GM23338 (cell line): ENCODE measurements at regions not wholly inside any gene's neighbourhood (a gene's known extent, or its start where the extent isn't known, plus 50 kb on each side); places are given as distances from the start of the nearest gene placed in this dataset.

Experiments
- ATAC-seq: fragments of 200-7000 bp; cut with Tn5 transposase; 3 replicates; pipeline ENCODE4 v1.9.1; 2020
- DNase-seq: peaks from one replicate; pipeline ENCODE4 v3.0.0-alpha.2; 2015; ENCODE audit warnings: low spot score
- H2AFZ ChIP-seq: fragments of 200-600 bp; sonication (generic); 2 replicates; pipeline ENCODE4 v1.8.0; 2016; ENCODE audit warnings: antibody characterized with exemption, mild to moderate bottlenecking, moderate library complexity
- H3F3A ChIP-seq: fragments of 200-600 bp; sonication (generic); replicated peaks from 2 replicates; pipeline ENCODE4 v1.8.0; 2017; ENCODE audit warnings: antibody characterized with exemption, mixed run types, low read depth
- H3K27ac ChIP-seq: fragments of 200-600 bp; sonication (generic); 2 replicates; pipeline ENCODE4 v1.6.1; 2016; ENCODE audit warnings: low read depth
- H3K27me3 ChIP-seq: fragments of 200-600 bp; sonication (generic); 2 replicates; pipeline ENCODE4 v1.8.0; 2016; ENCODE audit warnings: mild to moderate bottlenecking, mixed run types, moderate library complexity; ENCODE audit not compliant: insufficient read depth
- H3K36me3 ChIP-seq: fragments of 200-600 bp; sonication (generic); 2 replicates; pipeline ENCODE4 v1.8.0; 2016; ENCODE audit warnings: mild to moderate bottlenecking; ENCODE audit not compliant: insufficient read depth
- H3K4me1 ChIP-seq: fragments of 200-600 bp; sonication (generic); 2 replicates; pipeline ENCODE4 v1.8.0; 2016; ENCODE audit warnings: mild to moderate bottlenecking, moderate library complexity; ENCODE audit not compliant: insufficient read depth
- H3K4me2 ChIP-seq: fragments of 200-600 bp; sonication (generic); 2 replicates; pipeline ENCODE4 v1.7.1; 2017; ENCODE audit warnings: mixed run types
- H3K4me3 ChIP-seq: fragments of 200-600 bp; sonication (generic); 2 replicates; pipeline ENCODE4 v1.6.1; 2016; ENCODE audit warnings: mixed run types
- H3K79me2 ChIP-seq: fragments of 200-600 bp; sonication (generic); replicated peaks from 2 replicates; pipeline ENCODE4 v1.8.0; 2017; ENCODE audit warnings: mild to moderate bottlenecking; ENCODE audit not compliant: insufficient read depth
- H3K9me2 ChIP-seq: fragments of 200-600 bp; sonication (generic); 2 replicates; pipeline ENCODE4 v1.8.0; 2017; ENCODE audit not compliant: insufficient read depth
- H4K20me1 ChIP-seq: fragments of 200-600 bp; sonication (generic); replicated peaks from 2 replicates; pipeline ENCODE4 v1.8.0; 2017; ENCODE audit warnings: mild to moderate bottlenecking; ENCODE audit not compliant: insufficient read depth
- H3K27ac Mint-ChIP-seq: 2 replicates; pipeline ENCODE4 v1.8.0; 2020; ENCODE audit warnings: inconsistent platforms, mild to moderate bottlenecking, moderate library complexity, mixed read lengths
- H3K27me3 Mint-ChIP-seq: 3 replicates; pipeline ENCODE4 v1.8.0; 2022; ENCODE audit warnings: low read depth, mild to moderate bottlenecking, moderate library complexity, mixed read lengths, inconsistent platforms; ENCODE audit not compliant: insufficient read depth, poor library complexity
- H3K36me3 Mint-ChIP-seq: 3 replicates; pipeline ENCODE4 v1.8.0; 2021; ENCODE audit warnings: low read depth, mild to moderate bottlenecking, inconsistent platforms, moderate library complexity, mixed read lengths
- H3K4me1 Mint-ChIP-seq: 3 replicates; pipeline ENCODE4 v1.8.0; 2020; ENCODE audit warnings: mild to moderate bottlenecking, inconsistent platforms, mixed read lengths
- H3K4me3 Mint-ChIP-seq: 3 replicates; pipeline ENCODE4 v1.8.0; 2021; ENCODE audit warnings: moderate library complexity, mild to moderate bottlenecking, inconsistent platforms, mixed read lengths
- H3K9me3 Mint-ChIP-seq: 3 replicates; pipeline ENCODE4 v1.8.0; 2020; ENCODE audit warnings: moderate library complexity, mild to moderate bottlenecking, inconsistent platforms, mixed read lengths
- CREB1 ChIP-seq: fragments of 250-450 bp; sonication (Bioruptor Pico); IDR thresholded peaks from 2 replicates; pipeline ENCODE4 v1.5.0; 2020; ENCODE audit warnings: low read depth, mild to moderate bottlenecking, moderate library complexity
- EZH2 ChIP-seq: fragments of 200-600 bp; sonication (generic); IDR thresholded peaks from one replicate; pipeline ENCODE4 v1.8.0; 2017; ENCODE audit warnings: antibody characterized with exemption, mild to moderate bottlenecking, low read depth; ENCODE audit not compliant: unreplicated experiment
- EZH2phosphoT487 ChIP-seq: fragments of 200-600 bp; sonication (generic); IDR thresholded peaks from one replicate; pipeline ENCODE4 v1.8.1; 2018; ENCODE audit warnings: antibody characterized with exemption; ENCODE audit not compliant: unreplicated experiment
- JUNB ChIP-seq: IDR thresholded peaks from one replicate; pipeline ENCODE4 v1.6.1; 2016; ENCODE audit warnings: antibody characterized with exemption; ENCODE audit not compliant: unreplicated experiment
- NANOG ChIP-seq: IDR thresholded peaks from 2 replicates; pipeline ENCODE4 v1.6.1; 2016; ENCODE audit warnings: antibody characterized with exemption, borderline replicate concordance
- POLR2AphosphoS5 ChIP-seq: IDR thresholded peaks from 2 replicates; pipeline ENCODE4 v1.6.1; 2016; ENCODE audit warnings: antibody characterized with exemption, low read depth
- STAT1 ChIP-seq: IDR thresholded peaks from one replicate; pipeline ENCODE4 v1.6.1; 2016; ENCODE audit warnings: antibody characterized with exemption; ENCODE audit not compliant: unreplicated experiment
- ZNF114 ChIP-seq: fragments of 250-450 bp; sonication (Bioruptor Pico); IDR thresholded peaks from 2 replicates; pipeline ENCODE4 v1.5.0; 2020; ENCODE audit warnings: mild to moderate bottlenecking, moderate library complexity
- ZNF331 ChIP-seq: fragments of 250-450 bp; sonication (Bioruptor Pico); IDR thresholded peaks from 2 replicates; pipeline ENCODE4 v1.5.0; 2020; ENCODE audit warnings: low read depth, mild to moderate bottlenecking, moderate library complexity
- TF ChIP-seq, protein P1 (sequence below): IDR thresholded peaks from 2 replicates; pipeline ENCODE4 v1.6.1; 2016; ENCODE audit warnings: antibody characterized with exemption
- TF ChIP-seq, protein P2 (sequence below), 2 experiments: fragments of 200-600 bp in 1 of 2; sonication (generic) in 1 of 2; conservative IDR thresholded peaks; 2 replicates each; pipeline versions ENCODE4 v1.5.1 to v1.6.1; 2016 to 2017; ENCODE audit warnings: antibody characterized with exemption in 2 of 2, low read depth in 2 of 2, mild to moderate bottlenecking in 2 of 2, moderate library complexity in 1 of 2
- TF ChIP-seq, protein P3 (sequence below): fragments of 250-450 bp; sonication (Bioruptor Pico); IDR thresholded peaks from 2 replicates; pipeline ENCODE4 v1.5.0; 2020; ENCODE audit warnings: mild to moderate bottlenecking, moderate library complexity

DNA sequence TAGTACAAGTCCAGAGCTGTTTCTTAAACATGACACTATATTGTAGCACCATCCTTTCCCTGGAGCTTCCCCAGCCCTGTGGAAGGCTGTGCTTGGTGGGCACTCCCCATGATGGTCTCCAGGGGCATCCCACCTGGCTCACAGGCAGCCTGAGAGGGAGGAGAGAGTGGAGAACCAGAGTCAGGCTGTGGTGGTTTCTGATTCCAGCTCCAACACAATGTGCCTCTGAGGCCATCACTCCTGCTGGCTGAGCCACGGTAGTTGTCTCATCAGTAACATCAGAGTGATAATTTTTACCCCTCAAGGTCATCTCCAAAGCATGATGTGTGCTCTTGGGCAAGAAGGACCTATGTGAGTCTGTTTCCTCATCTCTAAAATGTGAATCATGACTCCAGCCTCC, 398.0 kb downstream of the CDK5RAP2 start (continued):
- TF ChIP-seq, protein P1, sequence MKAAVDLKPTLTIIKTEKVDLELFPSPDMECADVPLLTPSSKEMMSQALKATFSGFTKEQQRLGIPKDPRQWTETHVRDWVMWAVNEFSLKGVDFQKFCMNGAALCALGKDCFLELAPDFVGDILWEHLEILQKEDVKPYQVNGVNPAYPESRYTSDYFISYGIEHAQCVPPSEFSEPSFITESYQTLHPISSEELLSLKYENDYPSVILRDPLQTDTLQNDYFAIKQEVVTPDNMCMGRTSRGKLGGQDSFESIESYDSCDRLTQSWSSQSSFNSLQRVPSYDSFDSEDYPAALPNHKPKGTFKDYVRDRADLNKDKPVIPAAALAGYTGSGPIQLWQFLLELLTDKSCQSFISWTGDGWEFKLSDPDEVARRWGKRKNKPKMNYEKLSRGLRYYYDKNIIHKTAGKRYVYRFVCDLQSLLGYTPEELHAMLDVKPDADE, result no peak
- TF ChIP-seq EZH2phosphoT487 (no peak), STAT1 (no peak), CREB1 (CRISPR knock-in tag) (no peak), POLR2AphosphoS5 (no peak), ZNF331 (CRISPR knock-in tag) (no peak)
- TF ChIP-seq, protein P2, sequence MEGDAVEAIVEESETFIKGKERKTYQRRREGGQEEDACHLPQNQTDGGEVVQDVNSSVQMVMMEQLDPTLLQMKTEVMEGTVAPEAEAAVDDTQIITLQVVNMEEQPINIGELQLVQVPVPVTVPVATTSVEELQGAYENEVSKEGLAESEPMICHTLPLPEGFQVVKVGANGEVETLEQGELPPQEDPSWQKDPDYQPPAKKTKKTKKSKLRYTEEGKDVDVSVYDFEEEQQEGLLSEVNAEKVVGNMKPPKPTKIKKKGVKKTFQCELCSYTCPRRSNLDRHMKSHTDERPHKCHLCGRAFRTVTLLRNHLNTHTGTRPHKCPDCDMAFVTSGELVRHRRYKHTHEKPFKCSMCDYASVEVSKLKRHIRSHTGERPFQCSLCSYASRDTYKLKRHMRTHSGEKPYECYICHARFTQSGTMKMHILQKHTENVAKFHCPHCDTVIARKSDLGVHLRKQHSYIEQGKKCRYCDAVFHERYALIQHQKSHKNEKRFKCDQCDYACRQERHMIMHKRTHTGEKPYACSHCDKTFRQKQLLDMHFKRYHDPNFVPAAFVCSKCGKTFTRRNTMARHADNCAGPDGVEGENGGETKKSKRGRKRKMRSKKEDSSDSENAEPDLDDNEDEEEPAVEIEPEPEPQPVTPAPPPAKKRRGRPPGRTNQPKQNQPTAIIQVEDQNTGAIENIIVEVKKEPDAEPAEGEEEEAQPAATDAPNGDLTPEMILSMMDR (conservative IDR thresholded peaks at IDR 0.05; ENCODE audit: low read depth in 2 of 2), result no peak

DNA sequence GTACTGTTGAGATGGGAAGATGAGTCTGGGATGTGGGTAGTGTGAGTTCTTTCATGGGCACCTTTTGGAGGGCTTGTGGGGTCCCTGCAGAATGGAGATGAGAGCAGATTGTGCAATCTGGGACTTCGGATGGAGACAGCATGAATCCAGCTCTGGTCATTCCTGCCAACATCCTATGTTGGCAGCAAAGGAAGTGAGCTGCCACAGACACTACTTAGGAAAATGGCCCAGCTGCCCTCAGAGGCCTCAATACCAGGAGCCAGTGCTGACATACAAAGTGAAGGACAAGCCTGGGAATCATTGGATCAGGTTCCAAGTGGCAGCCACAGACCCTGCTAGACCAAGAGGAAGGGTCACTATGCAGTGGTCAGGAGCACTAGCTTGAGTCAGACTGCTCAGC, 402.8 kb downstream of the CDK5RAP2 start:
- no peaks in the 10 kb centered on the region for H3K79me2 ChIP-seq
- H3K4me1 Mint-ChIP-seq, result no peaks in the 10 kb centered on the region
- H3K27ac Mint-ChIP-seq, result no peak overlapping the region
- TF ChIP-seq, protein P2 (conservative IDR thresholded peaks at IDR 0.05; ENCODE audit: low read depth in 2 of 2), result no peak
- no peak for TF ChIP-seq JUNB
- no peak for TF ChIP-seq POLR2AphosphoS5
- TF ChIP-seq, protein P3, sequence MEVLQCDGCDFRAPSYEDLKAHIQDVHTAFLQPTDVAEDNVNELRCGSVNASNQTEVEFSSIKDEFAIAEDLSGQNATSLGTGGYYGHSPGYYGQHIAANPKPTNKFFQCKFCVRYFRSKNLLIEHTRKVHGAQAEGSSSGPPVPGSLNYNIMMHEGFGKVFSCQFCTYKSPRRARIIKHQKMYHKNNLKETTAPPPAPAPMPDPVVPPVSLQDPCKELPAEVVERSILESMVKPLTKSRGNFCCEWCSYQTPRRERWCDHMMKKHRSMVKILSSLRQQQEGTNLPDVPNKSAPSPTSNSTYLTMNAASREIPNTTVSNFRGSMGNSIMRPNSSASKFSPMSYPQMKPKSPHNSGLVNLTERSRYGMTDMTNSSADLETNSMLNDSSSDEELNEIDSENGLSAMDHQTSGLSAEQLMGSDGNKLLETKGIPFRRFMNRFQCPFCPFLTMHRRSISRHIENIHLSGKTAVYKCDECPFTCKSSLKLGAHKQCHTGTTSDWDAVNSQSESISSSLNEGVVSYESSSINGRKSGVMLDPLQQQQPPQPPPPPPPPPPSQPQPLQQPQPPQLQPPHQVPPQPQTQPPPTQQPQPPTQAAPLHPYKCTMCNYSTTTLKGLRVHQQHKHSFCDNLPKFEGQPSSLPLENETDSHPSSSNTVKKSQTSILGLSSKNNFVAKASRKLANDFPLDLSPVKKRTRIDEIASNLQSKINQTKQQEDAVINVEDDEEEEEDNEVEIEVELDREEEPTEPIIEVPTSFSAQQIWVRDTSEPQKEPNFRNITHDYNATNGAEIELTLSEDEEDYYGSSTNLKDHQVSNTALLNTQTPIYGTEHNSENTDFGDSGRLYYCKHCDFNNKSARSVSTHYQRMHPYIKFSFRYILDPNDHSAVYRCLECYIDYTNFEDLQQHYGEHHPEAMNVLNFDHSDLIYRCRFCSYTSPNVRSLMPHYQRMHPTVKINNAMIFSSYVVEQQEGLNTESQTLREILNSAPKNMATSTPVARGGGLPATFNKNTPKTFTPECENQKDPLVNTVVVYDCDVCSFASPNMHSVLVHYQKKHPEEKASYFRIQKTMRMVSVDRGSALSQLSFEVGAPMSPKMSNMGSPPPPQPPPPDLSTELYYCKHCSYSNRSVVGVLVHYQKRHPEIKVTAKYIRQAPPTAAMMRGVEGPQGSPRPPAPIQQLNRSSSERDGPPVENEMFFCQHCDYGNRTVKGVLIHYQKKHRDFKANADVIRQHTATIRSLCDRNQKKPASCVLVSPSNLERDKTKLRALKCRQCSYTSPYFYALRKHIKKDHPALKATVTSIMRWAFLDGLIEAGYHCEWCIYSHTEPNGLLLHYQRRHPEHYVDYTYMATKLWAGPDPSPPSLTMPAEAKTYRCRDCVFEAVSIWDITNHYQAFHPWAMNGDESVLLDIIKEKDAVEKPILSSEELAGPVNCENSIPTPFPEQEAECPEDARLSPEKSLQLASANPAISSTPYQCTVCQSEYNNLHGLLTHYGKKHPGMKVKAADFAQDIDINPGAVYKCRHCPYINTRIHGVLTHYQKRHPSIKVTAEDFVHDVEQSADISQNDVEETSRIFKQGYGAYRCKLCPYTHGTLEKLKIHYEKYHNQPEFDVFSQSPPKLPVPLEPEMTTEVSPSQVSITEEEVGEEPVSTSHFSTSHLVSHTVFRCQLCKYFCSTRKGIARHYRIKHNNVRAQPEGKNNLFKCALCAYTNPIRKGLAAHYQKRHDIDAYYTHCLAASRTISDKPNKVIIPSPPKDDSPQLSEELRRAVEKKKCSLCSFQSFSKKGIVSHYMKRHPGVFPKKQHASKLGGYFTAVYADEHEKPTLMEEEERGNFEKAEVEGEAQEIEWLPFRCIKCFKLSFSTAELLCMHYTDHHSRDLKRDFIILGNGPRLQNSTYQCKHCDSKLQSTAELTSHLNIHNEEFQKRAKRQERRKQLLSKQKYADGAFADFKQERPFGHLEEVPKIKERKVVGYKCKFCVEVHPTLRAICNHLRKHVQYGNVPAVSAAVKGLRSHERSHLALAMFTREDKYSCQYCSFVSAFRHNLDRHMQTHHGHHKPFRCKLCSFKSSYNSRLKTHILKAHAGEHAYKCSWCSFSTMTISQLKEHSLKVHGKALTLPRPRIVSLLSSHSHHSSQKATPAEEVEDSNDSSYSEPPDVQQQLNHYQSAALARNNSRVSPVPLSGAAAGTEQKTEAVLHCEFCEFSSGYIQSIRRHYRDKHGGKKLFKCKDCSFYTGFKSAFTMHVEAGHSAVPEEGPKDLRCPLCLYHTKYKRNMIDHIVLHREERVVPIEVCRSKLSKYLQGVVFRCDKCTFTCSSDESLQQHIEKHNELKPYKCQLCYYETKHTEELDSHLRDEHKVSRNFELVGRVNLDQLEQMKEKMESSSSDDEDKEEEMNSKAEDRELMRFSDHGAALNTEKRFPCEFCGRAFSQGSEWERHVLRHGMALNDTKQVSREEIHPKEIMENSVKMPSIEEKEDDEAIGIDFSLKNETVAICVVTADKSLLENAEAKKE, result no peak
- TF ChIP-seq, protein P1, result no peak
- no peak for TF ChIP-seq ZNF331 (CRISPR knock-in tag)
- no peak for TF ChIP-seq STAT1
- no peak for TF ChIP-seq CREB1 (CRISPR knock-in tag)
- no peak for TF ChIP-seq EZH2
- no peak for TF ChIP-seq NANOG
- no peak for TF ChIP-seq ZNF114 (CRISPR knock-in tag)
- TF ChIP-seq EZH2phosphoT487, result no peak

More for the DNA sequence above, 402.8 kb downstream of the CDK5RAP2 start:
- Histone ChIP-seq H3K4me1 (no peaks in the 10 kb centered on the region), H3K27me3 (no peaks in the 10 kb centered on the region), H2AFZ (no peak overlapping the region), H3K4me2 (no peak overlapping the region), H4K20me1 (no peaks in the 10 kb centered on the region), H3K9me2 (no peaks in the 10 kb centered on the region), H3K36me3 (no peaks in the 10 kb centered on the region), H3K27ac (no peak overlapping the region), H3F3A (no peaks in the 10 kb centered on the region), H3K4me3 (no peak overlapping the region)
- Mint-ChIP-seq H3K4me3 (no peak overlapping the region), H3K27me3 (no peaks in the 10 kb centered on the region), H3K9me3 (peaks cover 7% of the 10 kb centered on the region; the same call in 2 of the 3 replicates), H3K36me3 (no peaks in the 10 kb centered on the region; the same call in 2 of the 3 replicates)
- ATAC-seq (no peak), DNase-seq (no peak)
